Duodenal mucosa (tissue), 2 donors: ENCODE measurements at regions not wholly inside any gene's neighbourhood (a gene's known extent, or its start where the extent isn't known, plus 50 kb on each side); places are given as distances from the start of the nearest gene placed in this dataset.

ENCODE experiments used
- H3K27ac ChIP-seq: one replicate; pipeline ENCODE4 v1.7.0; 2013; ENCODE audit warnings: low read depth, low read length
- H3K27me3 ChIP-seq, 2 donors: one replicate each; pipeline ENCODE4 v1.7.0; 2013; ENCODE audit warnings: low read length in 2 of 2, control low read depth in 1 of 2; ENCODE audit not compliant: insufficient read depth in 2 of 2, control insufficient read depth in 1 of 2
- H3K36me3 ChIP-seq, 2 donors: one replicate each; pipeline ENCODE4 v1.7.0; 2013; ENCODE audit warnings: low read length in 2 of 2, control low read depth in 1 of 2; ENCODE audit not compliant: insufficient read depth in 2 of 2, control insufficient read depth in 1 of 2
- H3K4me1 ChIP-seq, 2 donors: one replicate each; pipeline ENCODE4 v1.7.0; 2013; ENCODE audit warnings: low read length in 2 of 2, control low read depth in 1 of 2; ENCODE audit not compliant: insufficient read depth in 2 of 2, control insufficient read depth in 1 of 2
- H3K4me3 ChIP-seq, 2 donors: one replicate each; pipeline ENCODE4 v1.7.0; 2013; ENCODE audit warnings: low read length in 2 of 2, low read depth in 1 of 2
- H3K9ac ChIP-seq, 2 donors: one replicate each; pipeline ENCODE4 v1.7.0; 2013; ENCODE audit warnings: low read length in 2 of 2, low read depth in 1 of 2
- H3K9me3 ChIP-seq, 2 donors: one replicate each; pipeline ENCODE4 v1.7.0; 2013; ENCODE audit warnings: low read length in 2 of 2, control low read depth in 1 of 2; ENCODE audit not compliant: control insufficient read depth in 1 of 2

GRCh38 chr14:98462908-98463307, 809.1 kb downstream of the BCL11B start:
- Histone ChIP-seq H3K4me3 (no peak overlapping the region), H3K9me3 (no peaks in the 10 kb centered on the region), H3K9ac (no peak overlapping the region), H3K27ac (no peak overlapping the region), H3K36me3 (no peaks in the 10 kb centered on the region), H3K27me3 (no peaks in the 10 kb centered on the region), H3K4me1 (no peaks in the 10 kb centered on the region)

GRCh38 chr14:98466807-98467206, 805.2 kb downstream of the BCL11B start:
- H3K4me3 ChIP-seq = no peak overlapping the region
- H3K27ac ChIP-seq = no peak overlapping the region
- H3K9me3 ChIP-seq = no peaks in the 10 kb centered on the region
- H3K4me1 ChIP-seq = no peaks in the 10 kb centered on the region
- no peaks in the 10 kb centered on the region for H3K36me3 ChIP-seq
- no peaks in the 10 kb centered on the region for H3K27me3 ChIP-seq
- no peak overlapping the region for H3K9ac ChIP-seq

GRCh38 chr14:98470663-98471062, 801.3 kb downstream of the BCL11B start:
- Histone ChIP-seq H3K9ac (no peak overlapping the region), H3K4me1 (no peaks in the 10 kb centered on the region), H3K9me3 (no peaks in the 10 kb centered on the region), H3K36me3 (no peaks in the 10 kb centered on the region), H3K27me3 (no peaks in the 10 kb centered on the region), H3K27ac (no peak overlapping the region), H3K4me3 (no peak overlapping the region)

- Histone ChIP-seq H3K27me3 (no peaks in the 10 kb centered on the region), H3K9ac (no peak overlapping the region), H3K9me3 (no peaks in the 10 kb centered on the region), H3K36me3 (no peaks in the 10 kb centered on the region), H3K4me3 (no peak overlapping the region), H3K4me1 (no peaks in the 10 kb centered on the region), H3K27ac (no peak overlapping the region)
Observed at GRCh38 chr14:98474900-98475299, 797.1 kb downstream of the BCL11B start.

GRCh38 chr14:98477935-98478334, 794.1 kb downstream of the BCL11B start:
- no peaks in the 10 kb centered on the region for H3K36me3 ChIP-seq
- no peaks in the 10 kb centered on the region for H3K9me3 ChIP-seq
- H3K4me3 ChIP-seq = no peak overlapping the region
- no peak overlapping the region for H3K9ac ChIP-seq
- H3K4me1 ChIP-seq = no peaks in the 10 kb centered on the region
- no peak overlapping the region for H3K27ac ChIP-seq
- H3K27me3 ChIP-seq = no peaks in the 10 kb centered on the region

GRCh38 chr14:98489115-98489514, 782.9 kb downstream of the BCL11B start:
- H3K27ac ChIP-seq = no peak overlapping the region
- no peaks in the 10 kb centered on the region for H3K9me3 ChIP-seq
- no peaks in the 10 kb centered on the region for H3K27me3 ChIP-seq
- H3K9ac ChIP-seq = no peak overlapping the region
- no peaks in the 10 kb centered on the region for H3K4me1 ChIP-seq
- no peak overlapping the region for H3K4me3 ChIP-seq
- no peaks in the 10 kb centered on the region for H3K36me3 ChIP-seq

- H3K4me1 ChIP-seq = no peaks in the 10 kb centered on the region
- H3K27ac ChIP-seq = no peak overlapping the region
- no peak overlapping the region for H3K4me3 ChIP-seq
- no peaks in the 10 kb centered on the region for H3K27me3 ChIP-seq
- H3K9ac ChIP-seq = no peak overlapping the region
- H3K9me3 ChIP-seq = no peaks in the 10 kb centered on the region
- no peaks in the 10 kb centered on the region for H3K36me3 ChIP-seq
Observed at GRCh38 chr14:98494582-98494981, 777.4 kb downstream of the BCL11B start.

- H3K9me3 ChIP-seq = no peaks in the 10 kb centered on the region
- no peaks in the 10 kb centered on the region for H3K27me3 ChIP-seq
- no peaks in the 10 kb centered on the region for H3K36me3 ChIP-seq
- H3K9ac ChIP-seq = no peak overlapping the region
- no peaks in the 10 kb centered on the region for H3K4me1 ChIP-seq
- no peak overlapping the region for H3K4me3 ChIP-seq
- no peak overlapping the region for H3K27ac ChIP-seq
Observed at GRCh38 chr14:98498019-98498885, 773.7 kb downstream of the BCL11B start.

- no peak overlapping the region for H3K4me3 ChIP-seq
- no peak overlapping the region for H3K27ac ChIP-seq
- no peaks in the 10 kb centered on the region for H3K4me1 ChIP-seq
- no peaks in the 10 kb centered on the region for H3K9me3 ChIP-seq
- no peaks in the 10 kb centered on the region for H3K36me3 ChIP-seq
- H3K9ac ChIP-seq = no peak overlapping the region
- no peaks in the 10 kb centered on the region for H3K27me3 ChIP-seq
Observed at GRCh38 chr14:98501335-98501734, 770.7 kb downstream of the BCL11B start.

- Histone ChIP-seq H3K9me3 (no peaks in the 10 kb centered on the region), H3K27ac (no peak overlapping the region), H3K4me3 (no peak overlapping the region), H3K36me3 (no peaks in the 10 kb centered on the region), H3K4me1 (no peaks in the 10 kb centered on the region), H3K9ac (no peak overlapping the region), H3K27me3 (no peaks in the 10 kb centered on the region)
Observed at GRCh38 chr14:98501836-98502235, 770.2 kb downstream of the BCL11B start.
